Endodermal cell (in vitro differentiated cells): ENCODE measurements at regions not wholly inside any gene's neighbourhood (a gene's known extent, or its start where the extent isn't known, plus 50 kb on each side); places are given as distances from the start of the nearest gene placed in this dataset.

Experiments used
- DNase-seq: peaks from one replicate; pipeline ENCODE4 v3.0.0-alpha.2; 2017
- H3K27ac ChIP-seq: 2 replicates; pipeline ENCODE4 v1.5.1; 2013; ENCODE audit warnings: mild to moderate bottlenecking, low read depth, low read length, moderate library complexity
- H3K27me3 ChIP-seq: 2 replicates; pipeline ENCODE4 v1.6.1; 2013; ENCODE audit warnings: mild to moderate bottlenecking, low read length, moderate library complexity; ENCODE audit not compliant: insufficient read depth, control insufficient read depth, poor library complexity, severe bottlenecking
- H3K36me3 ChIP-seq: 2 replicates; pipeline ENCODE4 v1.7.0; 2013; ENCODE audit warnings: mild to moderate bottlenecking, low read length, moderate library complexity; ENCODE audit not compliant: control insufficient read depth, insufficient read depth
- H3K4me1 ChIP-seq: one replicate; pipeline ENCODE4 v1.7.0; 2013; ENCODE audit warnings: low read length; ENCODE audit not compliant: control insufficient read depth, insufficient read depth
- H3K4me3 ChIP-seq: 2 replicates; pipeline ENCODE4 v1.5.1; 2013; ENCODE audit warnings: mild to moderate bottlenecking, low read length, moderate library complexity
- H3K9ac ChIP-seq: 2 replicates; pipeline ENCODE4 v1.6.1; 2013; ENCODE audit warnings: mild to moderate bottlenecking, low read length, moderate library complexity; ENCODE audit not compliant: poor library complexity, severe bottlenecking; ENCODE audit errors: extremely low read depth
- H3K9me3 ChIP-seq: 2 replicates; pipeline ENCODE4 v1.6.1; 2013; ENCODE audit warnings: mild to moderate bottlenecking, low read length, moderate library complexity; ENCODE audit not compliant: control insufficient read depth
- H3K27ac Mint-ChIP-seq: 2 replicates; pipeline ENCODE4 v1.8.0; 2020; ENCODE audit warnings: mixed read lengths
- H3K27me3 Mint-ChIP-seq: 2 replicates; pipeline ENCODE4 v1.8.0; 2021; ENCODE audit warnings: mild to moderate bottlenecking, mixed read lengths; ENCODE audit not compliant: insufficient read depth
- H3K36me3 Mint-ChIP-seq: 2 replicates; pipeline ENCODE4 v1.8.0; 2020; ENCODE audit warnings: low read depth, mixed read lengths
- H3K4me1 Mint-ChIP-seq: 2 replicates; pipeline ENCODE4 v1.8.0; 2020; ENCODE audit warnings: mixed read lengths
- H3K4me3 Mint-ChIP-seq: 2 replicates; pipeline ENCODE4 v1.8.0; 2020; ENCODE audit warnings: mild to moderate bottlenecking, moderate library complexity, mixed read lengths
- H3K9me3 Mint-ChIP-seq: 2 replicates; pipeline ENCODE4 v1.8.0; 2020; ENCODE audit warnings: mild to moderate bottlenecking, mixed read lengths
- CTCF ChIP-seq: fragments of 200-600 bp; sonication (generic); conservative IDR thresholded peaks from 2 replicates; pipeline ENCODE4 v1.5.0; 2021; ENCODE audit warnings: antibody characterized with exemption, mild to moderate bottlenecking
- WGBS, 2 experiments: methylation state at CpG; one replicate each; pipeline versions ENCODE4 v1.1.5 to v1.1.7; 2013; ENCODE audit warnings: missing lambda C conversion rate in 2 of 2, mixed read lengths in 1 of 2; ENCODE audit not compliant: insufficient coverage in 1 of 2, insufficient read length in 1 of 2; 5-methylcytosine and 5-hydroxymethylcytosine counted together

GRCh38 chr13:78160793-78161192 lies 242.2 kb upstream of the EDNRB start:
- Mint-ChIP-seq H3K27ac (no peak overlapping the region), H3K4me1 (no peaks in the 10 kb centered on the region), H3K36me3 (no peaks in the 10 kb centered on the region), H3K4me3 (no peak overlapping the region), H3K9me3 (no peaks in the 10 kb centered on the region), H3K27me3 (no peaks in the 10 kb centered on the region)
- H3K9me3 ChIP-seq, result no peaks in the 10 kb centered on the region
- no peak for TF ChIP-seq CTCF
- H3K27ac ChIP-seq, result no peak overlapping the region
- no peak overlapping the region for H3K4me3 ChIP-seq
- no peaks in the 10 kb centered on the region for H3K4me1 ChIP-seq
- H3K27me3 ChIP-seq, result no peaks in the 10 kb centered on the region
- no peak for DNase-seq
- no peak overlapping the region for H3K9ac ChIP-seq
- H3K36me3 ChIP-seq, result no peaks in the 10 kb centered on the region
- WGBS, 2 experiments, result 79 to 83% methylated on average over 1 to 2 of the region's 2 CpGs

GRCh38 chr13:78152415-78152814 lies 233.8 kb upstream of the EDNRB start:
- H3K27ac Mint-ChIP-seq, result no peak overlapping the region
- H3K4me1 Mint-ChIP-seq, result no peaks in the 10 kb centered on the region
- no peaks in the 10 kb centered on the region for H3K36me3 Mint-ChIP-seq
- no peak overlapping the region for H3K4me3 Mint-ChIP-seq
- Histone ChIP-seq H3K4me3 (no peak overlapping the region), H3K27ac (no peak overlapping the region), H3K9ac (no peak overlapping the region), H3K36me3 (no peaks in the 10 kb centered on the region), H3K4me1 (no peaks in the 10 kb centered on the region), H3K27me3 (no peaks in the 10 kb centered on the region), H3K9me3 (peaks cover 5% of the 10 kb centered on the region)
- no peak for TF ChIP-seq CTCF
- peaks cover 8% of the 10 kb centered on the region for H3K9me3 Mint-ChIP-seq
- no peak for DNase-seq
- 92 to 100% methylated on average over 2 of the region's 2 CpGs for WGBS, 2 experiments
- H3K27me3 Mint-ChIP-seq, result no peaks in the 10 kb centered on the region

- no peaks in the 10 kb centered on the region for H3K36me3 ChIP-seq
- H3K27me3 ChIP-seq, result no peaks in the 10 kb centered on the region
- Mint-ChIP-seq H3K4me3 (no peak overlapping the region), H3K27me3 (no peaks in the 10 kb centered on the region), H3K27ac (no peak overlapping the region), H3K4me1 (no peaks in the 10 kb centered on the region), H3K36me3 (no peaks in the 10 kb centered on the region), H3K9me3 (peaks cover 6% of the 10 kb centered on the region)
- peaks cover 3% of the 10 kb centered on the region for H3K9me3 ChIP-seq
- no peak for TF ChIP-seq CTCF
- H3K4me1 ChIP-seq, result no peaks in the 10 kb centered on the region
- no peak overlapping the region for H3K27ac ChIP-seq
- DNase-seq, result no peak
- H3K9ac ChIP-seq, result no peak overlapping the region
- H3K4me3 ChIP-seq, result no peak overlapping the region
Measured at GRCh38 chr13:78147905-78148304, 229.3 kb upstream of the EDNRB start.
